Rectal smooth muscle tissue (tissue), 1 donor: ENCODE measurements at regions not wholly inside any gene's neighbourhood (a gene's known extent, or its start where the extent isn't known, plus 50 kb on each side); places are given as distances from the start of the nearest gene placed in this dataset.

ENCODE experiments used
- H3K27ac ChIP-seq: one replicate; pipeline ENCODE4 v1.7.0; 2013; ENCODE audit warnings: low read depth, low read length, inconsistent platforms
- H3K27me3 ChIP-seq: one replicate; pipeline ENCODE4 v1.7.0; 2013; ENCODE audit warnings: low read length; ENCODE audit not compliant: control insufficient read depth, insufficient read depth
- H3K36me3 ChIP-seq: one replicate; pipeline ENCODE4 v1.7.0; 2013; ENCODE audit warnings: low read length; ENCODE audit not compliant: control insufficient read depth, insufficient read depth
- H3K4me1 ChIP-seq: one replicate; pipeline ENCODE4 v1.7.0; 2013; ENCODE audit warnings: low read length; ENCODE audit not compliant: control insufficient read depth, insufficient read depth
- H3K4me3 ChIP-seq: one replicate; pipeline ENCODE4 v1.7.0; 2013; ENCODE audit warnings: low read length
- H3K9ac ChIP-seq: one replicate; pipeline ENCODE4 v1.7.0; 2013; ENCODE audit warnings: low read length

GRCh38 chr17:55629995-55630394 is 92.7 kb downstream of the TMEM100 start:
- no peak overlapping the region for H3K4me3 ChIP-seq
- H3K4me1 ChIP-seq: peaks cover 1% of the 10 kb centered on the region
- H3K36me3 ChIP-seq: no peaks in the 10 kb centered on the region
- H3K27me3 ChIP-seq: no peaks in the 10 kb centered on the region
- no peak overlapping the region for H3K9ac ChIP-seq
- no peak overlapping the region for H3K27ac ChIP-seq

DNA sequence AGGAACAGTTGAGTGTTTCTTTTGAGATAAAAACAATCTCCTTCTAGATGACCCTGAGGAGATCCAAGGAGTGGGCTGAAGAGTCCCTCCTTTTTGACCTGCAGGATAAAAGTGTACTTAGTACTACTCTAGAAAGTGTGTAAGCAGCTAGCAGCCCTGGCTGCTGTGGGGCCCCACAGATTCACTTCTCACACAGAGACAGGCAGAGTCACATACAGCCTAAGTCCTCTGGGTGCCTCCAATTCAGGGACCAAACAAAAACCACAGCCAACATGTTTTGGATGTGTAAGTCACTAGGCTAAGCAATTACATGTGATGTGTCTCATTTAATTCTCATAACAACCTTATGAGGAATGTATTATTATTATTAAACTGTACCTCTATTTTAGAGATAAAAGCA is 97.1 kb downstream of the TMEM100 start:
- Histone ChIP-seq H3K27ac (peak overlapping the region; percentile 3), H3K4me3 (no peak overlapping the region), H3K4me1 (no peaks in the 10 kb centered on the region), H3K27me3 (no peaks in the 10 kb centered on the region), H3K36me3 (no peaks in the 10 kb centered on the region), H3K9ac (no peak overlapping the region)

DNA sequence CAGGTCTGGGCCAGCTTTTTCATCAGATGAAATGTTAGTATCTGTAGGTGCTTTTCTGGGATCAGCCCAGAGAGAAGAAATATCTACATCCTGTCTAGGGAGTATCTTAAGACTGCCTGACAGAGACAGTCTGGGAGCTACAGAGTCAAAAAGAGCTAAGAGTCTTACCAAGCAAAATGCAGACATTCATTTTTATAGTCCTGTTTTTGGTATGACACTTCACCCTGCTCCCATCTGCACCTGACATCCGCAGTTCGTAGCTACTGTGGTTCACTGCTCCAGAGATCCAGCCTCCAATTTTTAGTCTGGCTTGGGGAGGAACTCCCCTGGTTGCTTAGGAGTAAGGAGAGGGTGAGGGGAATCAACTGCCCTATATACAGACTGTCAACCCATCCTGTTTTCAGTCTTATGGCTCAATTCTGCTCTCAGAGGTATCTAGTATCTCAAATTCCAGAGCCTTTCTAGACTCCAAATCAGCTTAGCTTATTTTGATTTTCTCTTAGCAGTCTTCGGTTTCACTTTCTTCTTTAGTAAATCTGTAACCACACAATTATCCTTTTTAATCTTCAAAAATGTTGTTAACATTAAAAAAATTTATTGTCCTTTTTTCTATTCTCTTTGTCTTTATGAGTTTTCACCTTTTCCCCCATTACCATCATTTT is 97.8 kb downstream of the TMEM100 start:
- Histone ChIP-seq H3K27ac (no peak overlapping the region), H3K4me1 (no peaks in the 10 kb centered on the region), H3K36me3 (no peaks in the 10 kb centered on the region), H3K4me3 (no peak overlapping the region), H3K9ac (no peak overlapping the region), H3K27me3 (no peaks in the 10 kb centered on the region)

DNA sequence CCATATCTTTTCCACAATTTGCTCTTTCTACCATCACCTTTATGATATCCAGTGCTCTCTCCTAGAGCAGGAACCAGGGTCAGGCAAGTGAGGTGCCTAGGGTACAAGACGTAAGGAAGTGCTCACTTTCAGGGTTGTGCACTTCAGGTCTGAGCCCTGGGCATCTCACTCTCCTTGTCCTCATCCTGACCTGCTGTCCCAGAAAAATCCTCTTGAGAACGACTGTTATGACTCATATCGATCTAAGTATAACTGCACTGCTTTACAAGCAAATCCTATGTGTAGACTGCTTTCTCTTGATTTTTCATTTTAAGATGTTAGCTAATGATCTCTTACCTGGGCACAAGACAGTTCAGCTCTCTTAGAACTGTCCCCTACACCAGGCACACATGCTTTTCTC is 100.1 kb downstream of the TMEM100 start:
- Histone ChIP-seq H3K4me1 (no peaks in the 10 kb centered on the region), H3K9ac (no peak overlapping the region), H3K27ac (no peak overlapping the region), H3K36me3 (no peaks in the 10 kb centered on the region), H3K4me3 (no peak overlapping the region), H3K27me3 (no peaks in the 10 kb centered on the region)

GRCh38 chr17:55620945-55621344 is 101.7 kb downstream of the TMEM100 start:
- Histone ChIP-seq H3K27ac (no peak overlapping the region), H3K4me3 (no peak overlapping the region), H3K36me3 (no peaks in the 10 kb centered on the region), H3K27me3 (no peaks in the 10 kb centered on the region), H3K4me1 (no peaks in the 10 kb centered on the region), H3K9ac (no peak overlapping the region)

DNA sequence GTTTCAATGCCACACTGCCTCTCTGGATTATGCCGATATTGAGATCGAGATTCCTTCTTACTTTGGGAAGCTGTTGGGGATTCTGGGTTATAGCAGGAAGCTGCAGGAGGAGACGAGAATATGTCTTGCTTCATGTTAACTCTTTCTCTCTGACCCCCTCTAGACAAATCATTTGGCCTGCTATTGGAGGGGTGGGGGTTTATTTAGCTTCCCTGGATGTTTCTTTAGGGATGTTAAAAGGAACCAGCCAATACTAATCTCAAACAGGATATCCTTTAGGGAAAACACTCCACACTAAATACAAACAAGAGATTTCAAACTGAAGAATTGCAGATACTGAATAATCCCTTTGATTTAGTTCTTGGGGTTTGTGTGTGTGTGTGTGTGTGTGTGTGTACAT is 102.6 kb downstream of the TMEM100 start:
- Histone ChIP-seq H3K9ac (no peak overlapping the region), H3K4me3 (no peak overlapping the region), H3K36me3 (no peaks in the 10 kb centered on the region), H3K4me1 (no peaks in the 10 kb centered on the region), H3K27me3 (no peaks in the 10 kb centered on the region), H3K27ac (no peak overlapping the region)

GRCh38 chr17:55617441-55617840 is 105.2 kb downstream of the TMEM100 start:
- Histone ChIP-seq H3K4me1 (peaks cover 2% of the 10 kb centered on the region), H3K36me3 (no peaks in the 10 kb centered on the region), H3K27me3 (no peaks in the 10 kb centered on the region), H3K9ac (no peak overlapping the region), H3K4me3 (no peak overlapping the region), H3K27ac (no peak overlapping the region)

DNA sequence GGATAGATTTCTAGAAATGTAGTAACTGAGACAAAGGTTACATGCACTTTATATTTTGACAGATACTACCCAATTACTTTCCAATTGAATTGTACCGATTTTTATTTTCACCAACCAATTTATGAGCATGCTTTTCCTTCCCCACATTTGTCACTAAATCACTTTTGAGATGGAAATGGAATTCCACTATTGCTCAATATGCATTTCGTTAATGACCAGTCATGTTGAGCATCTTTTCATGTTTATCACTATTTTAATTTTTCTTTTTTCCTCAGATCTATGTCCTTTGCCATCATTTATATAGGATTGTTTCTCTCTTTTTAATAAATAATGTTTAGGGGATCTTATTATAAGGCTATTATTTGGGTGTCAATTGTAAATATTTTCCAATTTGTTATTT is 102.8 kb upstream of the SMIM36 start:
- Histone ChIP-seq H3K4me3 (no peak overlapping the region), H3K36me3 (no peaks in the 10 kb centered on the region), H3K27ac (no peak overlapping the region), H3K9ac (no peak overlapping the region), H3K27me3 (no peaks in the 10 kb centered on the region), H3K4me1 (peaks cover 8% of the 10 kb centered on the region)

- H3K27me3 ChIP-seq: no peaks in the 10 kb centered on the region
- H3K27ac ChIP-seq: no peak overlapping the region
- H3K4me3 ChIP-seq: no peak overlapping the region
- no peaks in the 10 kb centered on the region for H3K36me3 ChIP-seq
- H3K9ac ChIP-seq: no peak overlapping the region
- peaks cover 17% of the 10 kb centered on the region for H3K4me1 ChIP-seq
These were observed 101.5 kb upstream of the SMIM36 start for GRCh38 chr17:55612691-55613141.

GRCh38 chr17:55607731-55608341 is 96.6 kb upstream of the SMIM36 start:
- no peaks in the 10 kb centered on the region for H3K36me3 ChIP-seq
- no peak overlapping the region for H3K9ac ChIP-seq
- no peak overlapping the region for H3K4me3 ChIP-seq
- H3K4me1 ChIP-seq: peaks cover 25% of the 10 kb centered on the region
- peak overlapping the region; percentile 62 for H3K27ac ChIP-seq
- H3K27me3 ChIP-seq: no peaks in the 10 kb centered on the region

DNA sequence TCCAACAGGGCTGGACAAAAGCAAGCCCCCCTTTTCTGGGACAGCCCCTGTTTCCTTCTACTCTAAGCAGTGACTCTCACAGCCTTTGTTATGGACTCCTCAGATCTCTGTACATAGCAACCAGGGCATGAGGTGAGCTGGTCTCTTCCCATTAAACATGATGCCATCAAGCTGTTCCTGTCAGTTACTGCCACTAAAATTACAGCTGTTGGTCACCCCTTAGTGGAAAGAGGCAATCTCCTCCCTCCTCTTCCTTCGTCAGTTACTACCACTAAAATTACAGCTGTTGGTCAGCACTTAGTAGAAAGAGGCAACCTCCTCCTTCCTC is 95.2 kb upstream of the SMIM36 start:
- Histone ChIP-seq H3K4me1 (peaks cover 24% of the 10 kb centered on the region), H3K36me3 (no peaks in the 10 kb centered on the region), H3K27ac (peak overlapping the region; percentile 27), H3K27me3 (no peaks in the 10 kb centered on the region), H3K9ac (no peak overlapping the region), H3K4me3 (no peak overlapping the region)

- no peak overlapping the region for H3K9ac ChIP-seq
- peaks cover 24% of the 10 kb centered on the region for H3K4me1 ChIP-seq
- no peaks in the 10 kb centered on the region for H3K36me3 ChIP-seq
- H3K27ac ChIP-seq: peak overlapping the region; percentile 32
- no peaks in the 10 kb centered on the region for H3K27me3 ChIP-seq
- H3K4me3 ChIP-seq: no peak overlapping the region
These were observed 94.6 kb upstream of the SMIM36 start for GRCh38 chr17:55605705-55606487.
